Mesothelial cell of epicardium (in vitro differentiated cells): ENCODE measurements at regions not wholly inside any gene's neighbourhood (a gene's known extent, or its start where the extent isn't known, plus 50 kb on each side); places are given as distances from the start of the nearest gene placed in this dataset.

Experiments
- DNase-seq, 2 experiments: peaks; one replicate each; pipeline ENCODE4 v3.0.0; 2021; ENCODE audit warnings: low spot score in 2 of 2; ENCODE audit not compliant: unreplicated experiment in 2 of 2
- H3K27ac Mint-ChIP-seq: 2 replicates; pipeline ENCODE4 v1.8.0; 2021; ENCODE audit warnings: mixed read lengths
- H3K27me3 Mint-ChIP-seq: 2 replicates; pipeline ENCODE4 v1.8.0; 2021; ENCODE audit warnings: low read depth, mixed read lengths
- H3K36me3 Mint-ChIP-seq: 2 replicates; pipeline ENCODE4 v1.8.0; 2021; ENCODE audit warnings: mixed read lengths
- H3K4me1 Mint-ChIP-seq: 2 replicates; pipeline ENCODE4 v1.8.0; 2021; ENCODE audit warnings: mixed read lengths
- H3K4me3 Mint-ChIP-seq: 2 replicates; pipeline ENCODE4 v1.8.0; 2021; ENCODE audit warnings: mild to moderate bottlenecking, moderate library complexity, mixed read lengths
- H3K9me3 Mint-ChIP-seq: 2 replicates; pipeline ENCODE4 v1.8.0; 2021; ENCODE audit warnings: mixed read lengths
- CTCF ChIP-seq: fragments of 200-600 bp; sonication (generic); IDR thresholded peaks from one replicate; pipeline ENCODE4 v1.5.0; 2021; ENCODE audit warnings: antibody characterized with exemption; ENCODE audit not compliant: unreplicated experiment

GRCh38 chr2:6692819-6693218, 172.9 kb downstream of the CMPK2 start:
- H3K36me3 Mint-ChIP-seq: peaks cover 4% of the 10 kb centered on the region
- no peak for DNase-seq
- H3K4me1 Mint-ChIP-seq: peaks cover 11% of the 10 kb centered on the region
- H3K4me3 Mint-ChIP-seq: no peak overlapping the region
- TF ChIP-seq CTCF: no peak
- H3K27me3 Mint-ChIP-seq: no peaks in the 10 kb centered on the region
- H3K27ac Mint-ChIP-seq: no peak overlapping the region
- peaks cover 11% of the 10 kb centered on the region for H3K9me3 Mint-ChIP-seq

- Mint-ChIP-seq H3K4me1 (peaks cover 11% of the 10 kb centered on the region), H3K27ac (no peak overlapping the region), H3K27me3 (no peaks in the 10 kb centered on the region), H3K36me3 (no peaks in the 10 kb centered on the region), H3K4me3 (no peak overlapping the region), H3K9me3 (no peaks in the 10 kb centered on the region)
- no peak for DNase-seq
- no peak for TF ChIP-seq CTCF
These were observed 171.2 kb downstream of the CMPK2 start for GRCh38 chr2:6694555-6694954.

GRCh38 chr2:6700335-6700734, 165.4 kb downstream of the CMPK2 start:
- no peak for DNase-seq
- Mint-ChIP-seq H3K36me3 (peaks cover 12% of the 10 kb centered on the region), H3K4me3 (no peak overlapping the region), H3K27ac (no peak overlapping the region), H3K27me3 (no peaks in the 10 kb centered on the region), H3K4me1 (peaks cover 3% of the 10 kb centered on the region), H3K9me3 (peaks cover 24% of the 10 kb centered on the region)
- TF ChIP-seq CTCF: no peak

GRCh38 chr2:6704077-6704476, 161.6 kb downstream of the CMPK2 start:
- Mint-ChIP-seq H3K4me1 (peaks cover 3% of the 10 kb centered on the region), H3K4me3 (no peak overlapping the region), H3K36me3 (peaks cover 15% of the 10 kb centered on the region), H3K27me3 (no peaks in the 10 kb centered on the region), H3K9me3 (peaks cover 47% of the 10 kb centered on the region), H3K27ac (no peak overlapping the region)
- DNase-seq: no peak
- no peak for TF ChIP-seq CTCF

- DNase-seq: no peak
- peaks cover 38% of the 10 kb centered on the region for H3K4me1 Mint-ChIP-seq
- peaks cover 3% of the 10 kb centered on the region for H3K27me3 Mint-ChIP-seq
- H3K4me3 Mint-ChIP-seq: no peak overlapping the region
- no peaks in the 10 kb centered on the region for H3K9me3 Mint-ChIP-seq
- H3K36me3 Mint-ChIP-seq: no peaks in the 10 kb centered on the region
- TF ChIP-seq CTCF: no peak
- H3K27ac Mint-ChIP-seq: no peak overlapping the region
These were observed 144.3 kb downstream of the CMPK2 start for GRCh38 chr2:6721395-6721794.

GRCh38 chr2:6722574-6722973, 143.1 kb downstream of the CMPK2 start:
- H3K27me3 Mint-ChIP-seq: peaks cover 3% of the 10 kb centered on the region
- H3K27ac Mint-ChIP-seq: no peak overlapping the region
- H3K4me3 Mint-ChIP-seq: no peak overlapping the region
- no peak for DNase-seq
- H3K9me3 Mint-ChIP-seq: no peaks in the 10 kb centered on the region
- no peak for TF ChIP-seq CTCF
- H3K4me1 Mint-ChIP-seq: peaks cover 49% of the 10 kb centered on the region
- no peaks in the 10 kb centered on the region for H3K36me3 Mint-ChIP-seq
